ENCODE measurements at regions not wholly inside any gene's neighbourhood (a gene's known extent, or its start where the extent isn't known, plus 50 kb on each side); places are given as distances from the start of the nearest gene placed in this dataset.

- no peak for DNase-seq (ENCODE audit: low spot score)
These were observed 261.4 kb upstream of the POU2AF2 start for GRCh38 chr11:110984147-110984546.

- no peak for DNase-seq (ENCODE audit: low spot score)
These were observed 263.3 kb upstream of the POU2AF2 start for GRCh38 chr11:110982214-110982613.

- DNase-seq (ENCODE audit: low spot score) = no peak
These were observed 265.8 kb upstream of the POU2AF2 start for GRCh38 chr11:110979696-110980095.

- no peak for DNase-seq (ENCODE audit: low spot score)
These were observed 265.4 kb upstream of the ARHGAP20 start for GRCh38 chr11:110977661-110978060.

GRCh38 chr11:110974731-110975130 lies 262.5 kb upstream of the ARHGAP20 start:
- DNase-seq (ENCODE audit: low spot score) = no peak

GRCh38 chr11:110973401-110973980 lies 261.3 kb upstream of the ARHGAP20 start:
- DNase-seq (ENCODE audit: low spot score) = no peak

- DNase-seq (ENCODE audit: low spot score) = no peak
These were observed 260.4 kb upstream of the ARHGAP20 start for GRCh38 chr11:110972640-110973039.

GRCh38 chr11:110972106-110972505 lies 259.9 kb upstream of the ARHGAP20 start:
- no peak for DNase-seq (ENCODE audit: low spot score)

GRCh38 chr11:110971140-110971539 lies 258.9 kb upstream of the ARHGAP20 start:
- DNase-seq (ENCODE audit: low spot score) = no peak

GRCh38 chr11:110968348-110969062 lies 256.3 kb upstream of the ARHGAP20 start:
- DNase-seq (ENCODE audit: low spot score) = no peak

- DNase-seq (ENCODE audit: low spot score) = no peak
These were observed 253.9 kb upstream of the ARHGAP20 start for GRCh38 chr11:110966131-110966530.

- no peak for DNase-seq (ENCODE audit: low spot score)
These were observed 250.7 kb upstream of the ARHGAP20 start for GRCh38 chr11:110962921-110963320.

GRCh38 chr11:110960167-110960566 lies 247.9 kb upstream of the ARHGAP20 start:
- no peak for DNase-seq (ENCODE audit: low spot score)

- DNase-seq (ENCODE audit: low spot score) = no peak
These were observed 246.0 kb upstream of the ARHGAP20 start for GRCh38 chr11:110958216-110958615.

- DNase-seq (ENCODE audit: low spot score) = no peak
These were observed 243.5 kb upstream of the ARHGAP20 start for GRCh38 chr11:110955776-110956175.

GRCh38 chr11:110951950-110952503 lies 239.8 kb upstream of the ARHGAP20 start:
- DNase-seq (ENCODE audit: low spot score) = no peak

GRCh38 chr11:110951037-110951949 lies 239.1 kb upstream of the ARHGAP20 start:
- DNase-seq (ENCODE audit: low spot score) = no peak

GRCh38 chr11:110948112-110948511 lies 235.9 kb upstream of the ARHGAP20 start:
- no peak for DNase-seq (ENCODE audit: low spot score)

- DNase-seq (ENCODE audit: low spot score) = no peak
These were observed 234.9 kb upstream of the ARHGAP20 start for GRCh38 chr11:110947096-110947495.

- DNase-seq (ENCODE audit: low spot score) = no peak
These were observed 227.2 kb upstream of the ARHGAP20 start for GRCh38 chr11:110939471-110939870.

GRCh38 chr11:110935018-110935640 lies 222.9 kb upstream of the ARHGAP20 start:
- no peak for DNase-seq (ENCODE audit: low spot score)

- DNase-seq (ENCODE audit: low spot score) = no peak
These were observed 216.9 kb upstream of the ARHGAP20 start for GRCh38 chr11:110929129-110929528.
